GM12874 (cell line): ENCODE measurements at regions not wholly inside any gene's neighbourhood (a gene's known extent, or its start where the extent isn't known, plus 50 kb on each side); places are given as distances from the start of the nearest gene placed in this dataset.

Source experiments
- TF ChIP-seq, protein P1 (sequence below): IDR thresholded peaks from 2 replicates; pipeline ENCODE4 v1.5.1; 2011; ENCODE audit warnings: low read depth, mild to moderate bottlenecking, control low read depth, low read length, moderate library complexity; ENCODE audit not compliant: insufficient read depth

DNA sequence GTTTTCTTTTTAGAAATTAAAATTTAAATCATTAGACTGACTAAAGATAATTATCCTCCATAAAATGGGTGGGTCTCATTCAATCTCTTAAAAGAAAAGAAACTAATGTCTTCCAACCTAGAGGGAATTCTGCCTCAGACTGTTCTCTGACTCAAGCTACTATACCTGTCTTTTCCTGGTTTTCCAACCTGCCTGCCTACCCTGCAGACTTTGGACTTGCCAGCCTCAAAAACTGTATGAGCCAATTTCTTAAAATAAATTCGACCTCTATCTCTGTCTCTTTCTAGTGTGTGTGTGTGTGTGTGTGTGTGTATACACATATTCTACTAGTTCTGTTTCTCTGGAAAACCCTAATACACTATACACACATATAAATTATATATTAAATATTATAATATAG is 847.3 kb downstream of the PCDH17 start:
- TF ChIP-seq, protein P1, sequence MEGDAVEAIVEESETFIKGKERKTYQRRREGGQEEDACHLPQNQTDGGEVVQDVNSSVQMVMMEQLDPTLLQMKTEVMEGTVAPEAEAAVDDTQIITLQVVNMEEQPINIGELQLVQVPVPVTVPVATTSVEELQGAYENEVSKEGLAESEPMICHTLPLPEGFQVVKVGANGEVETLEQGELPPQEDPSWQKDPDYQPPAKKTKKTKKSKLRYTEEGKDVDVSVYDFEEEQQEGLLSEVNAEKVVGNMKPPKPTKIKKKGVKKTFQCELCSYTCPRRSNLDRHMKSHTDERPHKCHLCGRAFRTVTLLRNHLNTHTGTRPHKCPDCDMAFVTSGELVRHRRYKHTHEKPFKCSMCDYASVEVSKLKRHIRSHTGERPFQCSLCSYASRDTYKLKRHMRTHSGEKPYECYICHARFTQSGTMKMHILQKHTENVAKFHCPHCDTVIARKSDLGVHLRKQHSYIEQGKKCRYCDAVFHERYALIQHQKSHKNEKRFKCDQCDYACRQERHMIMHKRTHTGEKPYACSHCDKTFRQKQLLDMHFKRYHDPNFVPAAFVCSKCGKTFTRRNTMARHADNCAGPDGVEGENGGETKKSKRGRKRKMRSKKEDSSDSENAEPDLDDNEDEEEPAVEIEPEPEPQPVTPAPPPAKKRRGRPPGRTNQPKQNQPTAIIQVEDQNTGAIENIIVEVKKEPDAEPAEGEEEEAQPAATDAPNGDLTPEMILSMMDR = no peak

DNA sequence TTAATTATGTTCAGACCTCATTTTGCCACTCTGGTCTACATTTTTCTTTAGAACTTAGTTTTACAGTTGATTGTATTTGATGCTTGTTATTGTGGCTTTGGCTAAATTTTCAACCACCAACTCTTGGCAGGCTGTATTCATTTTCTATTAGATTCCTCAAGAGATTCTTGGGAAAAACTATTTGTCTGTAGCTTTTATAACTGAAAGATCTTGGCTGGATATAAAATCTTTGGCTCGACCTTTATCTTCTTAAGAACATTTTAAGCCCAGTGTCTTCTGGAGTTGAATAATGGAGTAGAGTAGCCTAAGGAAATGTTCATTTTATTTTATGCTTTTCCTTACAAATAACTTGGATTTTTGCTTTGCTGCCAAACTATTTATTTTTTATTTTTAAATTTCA is 848.5 kb downstream of the PCDH17 start:
- TF ChIP-seq, protein P1 = no peak

DNA sequence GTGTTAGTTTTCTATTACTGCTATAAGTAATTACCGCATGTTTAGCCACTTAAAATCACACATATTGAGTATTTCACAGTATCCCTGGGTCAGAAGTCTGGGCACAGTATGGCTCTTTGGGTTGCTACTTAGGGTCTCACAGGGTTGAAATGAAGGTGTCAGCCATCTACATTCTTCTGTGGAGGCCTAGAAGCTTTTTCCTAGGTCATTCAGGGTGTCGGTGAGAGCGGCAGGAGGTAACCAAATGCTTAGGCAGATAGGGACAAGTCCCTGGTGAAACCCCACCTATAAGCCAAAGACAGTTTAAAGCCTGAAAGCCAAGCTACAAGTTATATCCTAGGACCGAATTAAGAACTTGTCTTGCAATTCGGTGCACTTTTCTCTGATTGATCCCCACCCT is 856.7 kb downstream of the PCDH17 start:
- TF ChIP-seq, protein P1 = no peak

- TF ChIP-seq, protein P1 = no peak
Measured at GRCh38 chr13:58495668-58496067, 864.1 kb downstream of the PCDH17 start.

DNA sequence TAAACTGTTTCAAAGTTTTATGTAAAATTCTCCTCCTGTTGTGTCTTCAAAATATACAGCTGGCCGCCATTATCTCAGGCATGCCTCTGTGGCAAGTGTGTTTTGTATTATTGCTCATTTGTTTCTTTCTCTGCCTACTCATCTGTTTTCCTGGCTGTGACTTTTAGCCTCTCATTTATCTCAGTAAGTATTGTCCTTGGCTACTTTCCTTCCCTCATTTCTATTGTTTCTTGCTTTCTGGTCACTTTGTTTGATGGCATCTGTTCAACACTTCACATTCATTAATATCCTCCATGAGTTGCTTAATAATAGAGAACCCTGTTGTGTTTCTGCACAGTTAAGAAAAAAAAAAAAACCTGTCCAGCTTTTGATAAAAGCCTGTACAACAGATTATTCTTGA is 869.4 kb downstream of the PCDH17 start:
- TF ChIP-seq, protein P1 = no peak

DNA sequence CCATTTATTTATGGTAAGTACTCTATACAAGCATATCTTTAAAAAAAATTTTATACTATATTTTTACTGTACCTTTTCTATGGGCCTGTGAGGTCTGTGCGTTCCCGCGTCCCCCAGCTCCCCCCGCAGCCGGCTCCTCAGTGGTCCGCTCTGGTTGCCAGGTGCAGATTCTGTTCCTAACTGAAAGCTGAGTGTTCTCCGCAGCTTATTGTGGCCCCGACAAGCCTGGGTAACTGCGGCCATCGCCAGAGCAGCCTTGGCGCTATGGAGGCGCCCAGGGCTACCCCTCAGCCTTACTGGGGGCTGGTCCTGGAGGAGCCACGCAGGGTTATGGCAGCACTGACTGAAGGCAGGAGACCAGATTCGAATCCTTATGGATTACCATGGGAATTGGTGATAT is 896.8 kb downstream of the PCDH17 start:
- TF ChIP-seq, protein P1 = no peak

DNA sequence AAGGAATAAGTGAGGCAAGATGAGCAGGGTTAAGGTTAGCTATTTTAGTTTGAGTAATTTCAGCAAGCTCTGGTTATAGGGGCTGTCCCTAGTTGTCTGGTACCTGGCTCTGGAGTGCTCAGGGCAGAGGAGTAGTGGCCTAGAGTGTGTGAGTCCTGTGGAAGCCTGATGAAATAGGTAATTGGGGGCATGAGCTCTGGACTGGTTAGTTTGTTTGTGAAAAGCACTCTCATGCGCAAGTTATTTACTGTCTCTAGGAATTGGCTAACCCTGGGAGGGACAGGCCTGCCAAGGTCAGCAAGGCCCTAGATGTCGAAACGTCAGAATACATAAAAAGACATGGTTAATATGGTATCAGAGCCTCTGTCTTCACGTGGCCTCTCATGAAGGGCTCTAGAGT is 900.1 kb downstream of the PCDH17 start:
- TF ChIP-seq, protein P1 = no peak

DNA sequence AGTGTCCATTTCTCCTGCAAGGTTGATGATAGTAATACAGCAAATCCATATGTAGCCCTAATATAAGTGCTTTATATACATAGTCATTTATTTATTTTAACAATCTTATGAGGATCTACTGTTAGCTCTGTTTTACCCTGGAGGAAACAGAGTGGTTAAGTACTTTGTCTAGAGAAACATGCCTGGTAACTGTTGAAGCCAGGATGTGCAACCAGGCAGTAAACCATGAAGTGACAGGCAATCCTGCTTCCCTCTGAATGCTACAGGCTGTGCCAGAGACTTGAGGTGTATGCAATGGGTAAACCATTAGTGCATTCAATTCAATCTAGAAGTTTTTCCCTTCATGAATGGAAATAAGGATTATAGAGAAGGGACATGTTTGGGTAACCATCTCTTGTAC is 911.0 kb downstream of the PCDH17 start:
- TF ChIP-seq, protein P1 = no peak
